ENCODE measurements at regions not wholly inside any gene's neighbourhood (a gene's known extent, or its start where the extent isn't known, plus 50 kb on each side); places are given as distances from the start of the nearest gene placed in this dataset.

GRCh38 chr6:56765494-56765893, 122.8 kb upstream of the DST start:
- no peak for DNase-seq

GRCh38 chr6:56764081-56764566, 121.4 kb upstream of the DST start:
- no peak for DNase-seq

GRCh38 chr6:56761651-56762050, 119.0 kb upstream of the DST start:
- no peak for DNase-seq

- DNase-seq: no peak
These were observed 118.2 kb upstream of the DST start for GRCh38 chr6:56760842-56761241.

GRCh38 chr6:56759521-56759920, 116.8 kb upstream of the DST start:
- no peak for DNase-seq

GRCh38 chr6:56758553-56758952, 115.9 kb upstream of the DST start:
- DNase-seq: no peak

GRCh38 chr6:56758120-56758519, 115.4 kb upstream of the DST start:
- no peak for DNase-seq

GRCh38 chr6:56757588-56757984, 114.9 kb upstream of the DST start:
- DNase-seq: no peak

GRCh38 chr6:56756791-56757587, 114.3 kb upstream of the DST start:
- no peak for DNase-seq

- DNase-seq: no peak
These were observed 113.6 kb upstream of the DST start for GRCh38 chr6:56756219-56756789.

GRCh38 chr6:56755040-56755439, 112.4 kb upstream of the DST start:
- no peak for DNase-seq

- no peak for DNase-seq
These were observed 111.1 kb upstream of the DST start for GRCh38 chr6:56753811-56754210.

- DNase-seq: no peak
These were observed 109.8 kb upstream of the DST start for GRCh38 chr6:56752534-56752933.

GRCh38 chr6:56752009-56752408, 109.3 kb upstream of the DST start:
- no peak for DNase-seq

GRCh38 chr6:56751604-56752003, 108.9 kb upstream of the DST start:
- DNase-seq: no peak

- no peak for DNase-seq
These were observed 108.0 kb upstream of the DST start for GRCh38 chr6:56750686-56751085.

- no peak for DNase-seq
These were observed 107.0 kb upstream of the DST start for GRCh38 chr6:56749632-56750151.

- no peak for DNase-seq
These were observed 104.2 kb upstream of the DST start for GRCh38 chr6:56746767-56747504.

GRCh38 chr6:56745971-56746370, 103.3 kb upstream of the DST start:
- DNase-seq: no peak

- DNase-seq: no peak
These were observed 102.4 kb upstream of the DST start for GRCh38 chr6:56745081-56745480.

- no peak for DNase-seq
These were observed 101.8 kb upstream of the DST start for GRCh38 chr6:56744528-56744927.

- no peak for DNase-seq
These were observed 99.6 kb upstream of the DST start for GRCh38 chr6:56742122-56742791.

GRCh38 chr6:56741472-56741871, 98.8 kb upstream of the DST start:
- DNase-seq: no peak
